SK-N-MC (cell line): ENCODE measurements at regions not wholly inside any gene's neighbourhood (a gene's known extent, or its start where the extent isn't known, plus 50 kb on each side); places are given as distances from the start of the nearest gene placed in this dataset.

ENCODE experiments used
- DNase-seq: peaks from one replicate; pipeline ENCODE4 v3.0.0-alpha.2; 2011; ENCODE audit warnings: low read depth, low spot score
- H3K27ac ChIP-seq: fragments of 200-600 bp; sonication (generic); 2 replicates; pipeline ENCODE4 v1.5.1; 2016; ENCODE audit warnings: mixed run types
- H3K36me3 ChIP-seq: fragments of 200-600 bp; sonication (generic); 2 replicates; pipeline ENCODE4 v1.6.1; 2017; ENCODE audit warnings: antibody characterized with exemption, low read length, mixed read lengths; ENCODE audit not compliant: insufficient read depth
- H3K4me3 ChIP-seq: fragments of 200-600 bp; sonication (generic); 2 replicates; pipeline ENCODE4 v1.5.1; 2016
- H3K9ac ChIP-seq: fragments of 200-600 bp; sonication (generic); 2 replicates; pipeline ENCODE4 v1.8.0; 2017; ENCODE audit warnings: mixed run types, mixed read lengths; ENCODE audit not compliant: insufficient read length
- H3K9me3 ChIP-seq: fragments of 200-600 bp; sonication (generic); 2 replicates; pipeline ENCODE4 v1.6.1; 2017; ENCODE audit warnings: low read depth, mild to moderate bottlenecking, antibody characterized with exemption, low read length, moderate library complexity, mixed read lengths
- EZH2 ChIP-seq: fragments of 200-600 bp; sonication (generic); IDR thresholded peaks from one replicate; pipeline ENCODE4 v1.6.1; 2017; ENCODE audit warnings: antibody characterized with exemption
- FOXP2 ChIP-seq: optimal IDR thresholded peaks from 2 replicates; pipeline ENCODE3; 2011; ENCODE audit warnings: mild to moderate bottlenecking, moderate library complexity; ENCODE audit not compliant: insufficient read depth; ENCODE audit errors: extremely low read length, control extremely low read depth
- POLR2AphosphoS5 ChIP-seq: IDR thresholded peaks from 2 replicates; pipeline ENCODE4 v1.6.1; 2012; ENCODE audit warnings: mild to moderate bottlenecking, low read depth, low read length, borderline replicate concordance

GRCh38 chr1:94716965-94717364 lies 103.2 kb upstream of the SLC44A3 start:
- Histone ChIP-seq H3K9ac (no peak overlapping the region), H3K36me3 (no peaks in the 10 kb centered on the region), H3K27ac (peak overlapping the region; percentile 44), H3K4me3 (no peak overlapping the region), H3K9me3 (no peaks in the 10 kb centered on the region)
- no peak for DNase-seq
- TF ChIP-seq EZH2 (no peak), FOXP2 (no peak), POLR2AphosphoS5 (no peak)

DNA sequence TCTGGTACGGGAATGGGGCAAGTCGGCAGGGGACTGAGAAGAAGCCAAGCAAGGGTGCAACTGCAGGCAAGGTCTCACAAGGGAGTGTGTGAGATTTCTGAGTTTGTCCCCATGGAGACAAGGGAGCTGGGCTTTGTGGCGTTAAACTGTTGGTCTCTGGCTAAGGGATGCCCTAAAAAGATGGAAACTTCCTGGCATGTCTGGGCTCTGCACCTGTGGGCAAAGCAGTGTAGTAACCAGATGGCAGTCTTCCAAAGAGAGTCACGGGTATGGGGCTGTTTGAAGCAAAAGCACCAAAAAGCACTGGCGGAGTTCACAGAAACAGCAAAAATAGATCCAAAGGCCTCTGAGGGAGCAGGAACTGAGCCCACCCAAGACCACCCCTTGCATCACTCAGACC lies 104.8 kb upstream of the SLC44A3 start:
- TF ChIP-seq EZH2 (no peak), POLR2AphosphoS5 (no peak), FOXP2 (no peak)
- no peak for DNase-seq
- Histone ChIP-seq H3K27ac (no peak overlapping the region), H3K4me3 (no peak overlapping the region), H3K36me3 (no peaks in the 10 kb centered on the region), H3K9me3 (no peaks in the 10 kb centered on the region), H3K9ac (no peak overlapping the region)

DNA sequence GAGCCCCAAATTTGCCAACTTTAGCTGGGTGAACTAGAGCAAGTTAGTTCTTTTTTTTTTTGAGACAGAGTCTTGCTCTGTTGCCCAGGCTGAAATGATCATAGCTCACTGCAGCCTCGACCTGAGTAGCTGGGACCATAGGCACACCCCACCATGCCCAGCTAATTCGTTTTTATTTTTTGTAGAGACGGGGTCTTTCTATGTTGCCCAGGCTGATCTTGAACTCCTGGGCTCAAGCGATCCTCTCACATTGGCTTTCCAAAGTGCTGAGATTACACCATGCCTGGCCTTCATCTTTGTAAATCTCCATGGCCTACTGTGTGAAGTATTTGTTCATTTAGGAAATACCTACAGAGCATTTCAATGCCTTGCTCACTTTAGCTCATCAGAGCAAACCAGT lies 105.6 kb upstream of the SLC44A3 start:
- no peak for DNase-seq
- Histone ChIP-seq H3K36me3 (no peaks in the 10 kb centered on the region), H3K4me3 (no peak overlapping the region), H3K9me3 (no peaks in the 10 kb centered on the region), H3K27ac (no peak overlapping the region), H3K9ac (no peak overlapping the region)
- TF ChIP-seq POLR2AphosphoS5: no peak
- TF ChIP-seq EZH2: no peak
- no peak for TF ChIP-seq FOXP2

GRCh38 chr1:94714152-94714551 lies 106.0 kb upstream of the SLC44A3 start:
- no peak overlapping the region for H3K27ac ChIP-seq
- no peak overlapping the region for H3K4me3 ChIP-seq
- H3K36me3 ChIP-seq: no peaks in the 10 kb centered on the region
- TF ChIP-seq FOXP2 (no peak), EZH2 (no peak), POLR2AphosphoS5 (no peak)
- H3K9ac ChIP-seq: no peak overlapping the region
- DNase-seq: no peak
- H3K9me3 ChIP-seq: no peaks in the 10 kb centered on the region

DNA sequence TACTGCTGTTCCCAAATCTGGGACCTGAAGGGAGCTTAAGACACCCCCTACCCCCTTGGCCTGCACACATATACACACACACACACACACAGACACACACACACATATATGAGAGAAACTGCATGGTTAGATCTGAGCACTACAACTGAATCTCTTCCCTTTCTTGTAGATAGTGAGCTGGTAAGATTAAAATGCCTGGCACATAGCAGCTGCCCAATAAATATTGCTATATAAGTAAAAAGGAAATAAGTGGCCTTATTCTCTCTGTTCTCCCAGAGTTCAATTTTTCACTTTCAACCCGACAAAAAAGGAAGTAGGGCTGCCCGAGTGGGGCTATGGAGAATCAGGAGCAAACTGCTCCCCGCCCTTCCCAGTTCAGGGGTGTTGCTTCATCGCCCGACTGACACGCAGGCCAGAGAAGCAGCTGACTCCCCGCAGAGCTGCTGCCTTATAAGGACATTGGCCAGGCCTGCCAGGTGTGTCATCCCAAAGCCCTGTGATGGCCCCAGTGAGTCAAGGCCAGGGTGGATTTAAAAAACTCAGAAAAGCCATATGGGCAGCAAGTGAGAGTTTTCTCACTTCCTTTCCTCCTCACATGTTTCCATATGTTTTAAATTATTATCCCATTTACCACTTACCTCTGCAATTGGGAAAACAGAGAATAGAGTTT lies 106.5 kb upstream of the SLC44A3 start:
- H3K27ac ChIP-seq: no peak overlapping the region
- TF ChIP-seq FOXP2 (no peak), EZH2 (no peak), POLR2AphosphoS5 (no peak)
- H3K9ac ChIP-seq: no peak overlapping the region
- no peak overlapping the region for H3K4me3 ChIP-seq
- H3K9me3 ChIP-seq: no peaks in the 10 kb centered on the region
- DNase-seq: no peak
- H3K36me3 ChIP-seq: no peaks in the 10 kb centered on the region

- no peak overlapping the region for H3K4me3 ChIP-seq
- H3K27ac ChIP-seq: peak overlapping the region; percentile 100
- H3K9me3 ChIP-seq: no peaks in the 10 kb centered on the region
- DNase-seq: no peak
- TF ChIP-seq FOXP2: peak; percentile 21
- TF ChIP-seq POLR2AphosphoS5: no peak
- H3K9ac ChIP-seq: no peak overlapping the region
- H3K36me3 ChIP-seq: no peaks in the 10 kb centered on the region
Measured at GRCh38 chr1:94709891-94710581, 110.1 kb upstream of the SLC44A3 start.

DNA sequence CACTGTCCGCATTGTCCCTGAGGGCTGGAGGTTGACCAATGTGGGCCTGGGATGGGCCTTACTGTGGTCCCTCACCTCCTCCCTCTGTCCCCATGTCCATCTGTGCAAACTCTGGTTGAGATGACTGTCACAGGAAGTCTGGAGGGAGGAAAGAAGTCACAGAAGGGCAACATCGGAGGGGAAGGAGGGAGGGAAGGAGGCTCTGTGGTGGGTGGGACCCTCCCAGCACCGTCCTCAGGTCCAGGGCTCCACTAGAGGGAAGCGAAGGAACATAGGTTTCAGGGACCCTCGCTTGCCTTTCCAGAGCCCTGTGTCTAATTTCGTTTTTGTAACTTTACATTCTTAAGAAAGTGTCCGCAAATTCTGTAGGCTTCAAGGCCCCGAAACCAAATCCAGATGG lies 111.3 kb upstream of the SLC44A3 start:
- no peaks in the 10 kb centered on the region for H3K9me3 ChIP-seq
- TF ChIP-seq POLR2AphosphoS5 (no peak), FOXP2 (no peak), EZH2 (no peak)
- no peak for DNase-seq
- H3K27ac ChIP-seq: peak overlapping the region; percentile 100
- H3K9ac ChIP-seq: peak overlapping the region; percentile 80
- H3K4me3 ChIP-seq: peak overlapping the region; percentile 60
- H3K36me3 ChIP-seq: no peaks in the 10 kb centered on the region

GRCh38 chr1:94708299-94708685 lies 111.9 kb upstream of the SLC44A3 start:
- H3K36me3 ChIP-seq: no peaks in the 10 kb centered on the region
- H3K27ac ChIP-seq: peak overlapping the region; percentile 100
- no peaks in the 10 kb centered on the region for H3K9me3 ChIP-seq
- H3K4me3 ChIP-seq: peak overlapping the region; percentile 60
- peak overlapping the region; percentile 80 for H3K9ac ChIP-seq
- TF ChIP-seq FOXP2 (no peak), POLR2AphosphoS5 (peak; percentile 55; the same call in 1 of the 2 replicates)
- peak; percentile 84 for DNase-seq
